HS-5 (cell line): ENCODE measurements at regions not wholly inside any gene's neighbourhood (a gene's known extent, or its start where the extent isn't known, plus 50 kb on each side); places are given as distances from the start of the nearest gene placed in this dataset.
"Not testable (repeated sequence)": the region's sequence is repeated elsewhere in the genome, so short reads cannot be mapped to it uniquely, and the experiment has no call there.

Experiments
- DNase-seq: peaks from one replicate; pipeline ENCODE4 v3.0.0-alpha.2; 2012; ENCODE audit warnings: low read depth

- no peak for DNase-seq
These were observed 408.4 kb downstream of the NTRK2 start for GRCh38 chr9:85077944-85078343.

GRCh38 chr9:85077146-85077545 is 407.6 kb downstream of the NTRK2 start:
- not testable (repeated sequence) for DNase-seq
